AG09309 (cell line): ENCODE measurements at regions not wholly inside any gene's neighbourhood (a gene's known extent, or its start where the extent isn't known, plus 50 kb on each side); places are given as distances from the start of the nearest gene placed in this dataset.

Experiments
- DNase-seq: peaks from one replicate; pipeline ENCODE4 v3.0.0-alpha.2; 2010; ENCODE audit warnings: low read depth
- H3K4me3 ChIP-seq: 2 replicates; pipeline ENCODE4 v1.5.1; 2011; ENCODE audit warnings: mild to moderate bottlenecking, low read depth, low read length, moderate library complexity; ENCODE audit not compliant: control insufficient read depth
- TF ChIP-seq, protein P1 (sequence below): IDR thresholded peaks from 2 replicates; pipeline ENCODE4 v1.5.1; 2011; ENCODE audit warnings: mild to moderate bottlenecking, low read depth, low read length, inconsistent platforms; ENCODE audit not compliant: insufficient read depth, control insufficient read depth; ENCODE audit errors: missing control alignments

DNA sequence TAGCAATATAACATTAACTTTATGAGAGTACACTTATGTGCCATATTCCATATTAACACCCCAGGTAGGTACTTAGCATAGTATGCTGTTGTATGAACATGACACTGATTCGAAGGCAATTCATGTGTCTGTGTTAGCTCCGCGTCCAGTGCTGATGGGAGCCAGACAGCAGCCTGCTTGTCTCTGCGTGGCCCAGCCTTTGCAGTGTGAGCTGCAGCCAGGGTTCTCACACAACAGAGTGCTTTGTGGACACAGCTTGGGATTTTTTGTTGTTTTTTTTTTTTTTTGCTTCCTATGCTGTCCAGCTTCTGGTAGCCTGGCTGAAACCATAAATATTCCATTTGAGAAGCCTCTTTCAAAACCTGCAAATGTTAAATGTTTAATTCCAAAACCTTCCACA is 350.9 kb downstream of the SMOC2 start:
- DNase-seq = no peak
- H3K4me3 ChIP-seq = no peak overlapping the region

DNA sequence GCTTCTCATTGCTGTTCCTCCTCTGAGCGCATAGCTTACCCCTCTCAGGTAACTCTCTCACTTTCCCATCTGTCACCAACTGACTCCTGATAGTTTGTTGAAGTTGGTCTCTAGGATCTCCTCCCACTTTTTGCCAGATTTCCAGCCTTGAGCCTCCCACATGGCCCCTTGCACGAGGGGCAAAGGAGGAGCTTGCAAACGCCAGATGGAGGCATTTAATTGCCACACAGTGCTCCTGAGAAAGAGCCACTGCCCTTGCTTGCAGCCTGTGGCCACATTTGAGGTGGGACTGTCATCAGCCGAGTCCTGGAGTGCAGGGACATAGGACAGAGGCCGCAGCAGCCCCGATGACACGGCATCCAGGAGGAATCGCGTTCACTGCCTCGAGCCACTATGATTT is 348.7 kb downstream of the SMOC2 start:
- TF ChIP-seq, protein P1, sequence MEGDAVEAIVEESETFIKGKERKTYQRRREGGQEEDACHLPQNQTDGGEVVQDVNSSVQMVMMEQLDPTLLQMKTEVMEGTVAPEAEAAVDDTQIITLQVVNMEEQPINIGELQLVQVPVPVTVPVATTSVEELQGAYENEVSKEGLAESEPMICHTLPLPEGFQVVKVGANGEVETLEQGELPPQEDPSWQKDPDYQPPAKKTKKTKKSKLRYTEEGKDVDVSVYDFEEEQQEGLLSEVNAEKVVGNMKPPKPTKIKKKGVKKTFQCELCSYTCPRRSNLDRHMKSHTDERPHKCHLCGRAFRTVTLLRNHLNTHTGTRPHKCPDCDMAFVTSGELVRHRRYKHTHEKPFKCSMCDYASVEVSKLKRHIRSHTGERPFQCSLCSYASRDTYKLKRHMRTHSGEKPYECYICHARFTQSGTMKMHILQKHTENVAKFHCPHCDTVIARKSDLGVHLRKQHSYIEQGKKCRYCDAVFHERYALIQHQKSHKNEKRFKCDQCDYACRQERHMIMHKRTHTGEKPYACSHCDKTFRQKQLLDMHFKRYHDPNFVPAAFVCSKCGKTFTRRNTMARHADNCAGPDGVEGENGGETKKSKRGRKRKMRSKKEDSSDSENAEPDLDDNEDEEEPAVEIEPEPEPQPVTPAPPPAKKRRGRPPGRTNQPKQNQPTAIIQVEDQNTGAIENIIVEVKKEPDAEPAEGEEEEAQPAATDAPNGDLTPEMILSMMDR = no peak
- DNase-seq = no peak
- H3K4me3 ChIP-seq = no peak overlapping the region

More for the DNA sequence above, 350.9 kb downstream of the SMOC2 start:
- TF ChIP-seq, protein P1 = no peak

DNA sequence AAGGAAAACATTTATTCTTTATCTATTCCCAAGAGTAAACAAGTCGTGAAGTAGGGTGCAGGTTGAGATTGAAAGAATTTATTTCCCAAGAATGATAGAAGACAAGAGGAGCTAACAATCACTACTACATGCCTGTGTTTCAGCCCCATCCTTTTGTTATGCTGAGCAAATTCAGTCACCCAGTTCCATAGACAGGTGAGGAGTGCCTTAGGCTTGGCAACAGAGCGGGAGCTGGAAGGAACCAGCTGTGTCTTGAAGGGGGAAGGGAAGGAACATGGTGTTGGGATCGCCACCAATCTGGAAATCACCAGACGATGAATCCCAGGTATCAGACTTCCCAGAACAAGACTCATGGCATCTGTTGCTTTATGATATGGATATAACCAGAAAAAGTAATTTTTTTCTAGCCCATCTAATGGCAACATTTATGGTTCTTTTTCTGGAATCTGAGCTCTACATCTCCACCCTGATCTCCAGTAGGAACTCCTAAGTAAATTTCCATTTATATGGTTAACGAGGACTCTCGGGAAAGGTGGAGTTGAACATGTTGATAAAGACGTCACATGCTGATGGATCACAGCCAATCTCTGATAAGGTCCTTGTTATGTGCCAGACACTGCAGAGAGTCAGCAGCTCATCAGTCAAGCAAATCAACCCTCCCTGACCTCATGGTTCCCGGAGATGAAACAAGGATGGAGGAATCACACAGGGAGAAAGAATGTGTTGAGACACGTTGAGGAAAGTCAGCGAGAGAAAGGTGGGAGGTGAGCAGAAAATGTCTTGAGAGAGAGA is 344.9 kb downstream of the SMOC2 start:
- H3K4me3 ChIP-seq = no peak overlapping the region
- DNase-seq = no peak
- TF ChIP-seq, protein P1 = no peak

DNA sequence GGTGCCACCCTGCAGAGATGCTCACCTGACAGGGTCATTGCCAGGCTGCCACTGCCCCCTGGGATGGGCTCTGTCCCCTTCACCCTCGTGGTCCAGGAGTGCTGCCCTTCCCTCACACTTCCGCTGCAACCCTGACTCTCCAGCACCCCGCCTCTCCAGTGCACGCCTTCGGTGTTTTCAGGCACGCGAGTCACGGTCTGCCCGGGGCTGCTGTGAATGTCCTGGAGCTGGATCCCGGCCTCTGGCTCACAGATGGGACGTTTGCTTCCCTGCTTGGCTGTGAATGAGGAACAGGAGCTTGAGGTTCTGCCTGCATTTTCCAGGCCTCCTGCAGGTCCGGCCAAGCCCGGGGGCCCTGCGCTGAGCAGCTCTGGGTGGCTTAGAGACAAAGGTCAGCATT is 343.4 kb downstream of the SMOC2 start:
- TF ChIP-seq, protein P1 = no peak
- DNase-seq = no peak
- H3K4me3 ChIP-seq = no peak overlapping the region

DNA sequence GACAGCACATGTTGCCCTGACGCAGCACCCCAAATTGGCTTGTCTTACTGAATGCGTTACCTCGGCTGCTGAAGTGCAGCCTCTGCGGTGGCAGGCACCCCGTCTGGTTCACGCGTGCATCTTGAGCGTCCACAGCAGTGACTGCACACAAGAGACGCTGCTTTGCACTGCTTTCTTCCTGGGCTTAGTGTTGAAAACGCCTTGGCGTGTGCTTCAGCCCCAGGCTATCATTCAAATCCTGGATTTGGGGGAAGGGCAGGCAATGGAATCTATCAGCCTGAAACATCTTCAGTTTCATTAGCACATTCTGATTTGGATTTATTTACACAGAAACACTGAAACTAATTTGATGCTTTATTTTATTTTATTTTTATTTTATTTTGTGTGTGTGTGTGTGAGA is 342.7 kb downstream of the SMOC2 start:
- TF ChIP-seq, protein P1 = no peak
- no peak for DNase-seq

DNA sequence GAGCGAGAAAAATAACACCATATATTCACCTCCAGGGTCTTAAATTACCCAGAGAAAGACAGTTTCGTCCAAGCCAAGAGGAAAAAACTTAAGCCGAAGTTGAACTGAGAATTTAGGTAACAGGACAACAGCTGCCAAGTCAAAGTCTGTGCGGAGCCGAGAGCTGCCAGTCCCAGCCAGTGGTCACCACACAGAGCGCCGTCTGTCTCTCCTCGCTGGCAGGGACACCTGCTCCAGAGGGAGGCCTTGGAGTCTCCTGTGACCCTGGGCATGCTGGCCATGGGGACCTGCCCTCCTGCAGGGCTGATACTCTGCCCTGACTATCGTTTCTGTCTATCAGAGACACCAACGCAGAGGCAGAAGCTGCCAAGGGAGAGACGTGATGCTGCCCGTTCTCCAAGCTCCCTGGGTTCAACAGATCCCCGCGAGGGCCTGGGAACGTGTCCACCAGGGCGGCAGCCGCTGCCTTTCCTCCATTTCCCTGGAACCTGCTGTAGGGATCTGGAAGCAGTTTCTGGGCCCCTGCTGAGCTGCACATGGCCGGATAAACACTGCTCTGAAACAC is 341.3 kb downstream of the SMOC2 start:
- no peak overlapping the region for H3K4me3 ChIP-seq
- TF ChIP-seq, protein P1 = no peak
- DNase-seq = no peak

More for the DNA sequence above, 342.7 kb downstream of the SMOC2 start:
- H3K4me3 ChIP-seq = no peak overlapping the region
